ENCODE measurements at regions not wholly inside any gene's neighbourhood (a gene's known extent, or its start where the extent isn't known, plus 50 kb on each side); places are given as distances from the start of the nearest gene placed in this dataset.
A peak's percentile ranks its signal among the peaks of the same experiment; 100 is the strongest.

GRCh38 chr21:16169102-16169511, 439.3 kb downstream of the USP25 start:
- H3K4me3 ChIP-seq (replicated peaks; ENCODE audit: low read depth, low read length): no peak overlapping the region
- TF ChIP-seq CTCF (IDR thresholded peaks at IDR 0.05; ENCODE audit: low read length, missing control alignments): no peak
- peak; percentile 9 for DNase-seq (ENCODE audit: low read depth)

GRCh38 chr21:16169779-16170178, 440.0 kb downstream of the USP25 start:
- DNase-seq (ENCODE audit: low read depth): no peak
- no peak for TF ChIP-seq CTCF (IDR thresholded peaks at IDR 0.05; ENCODE audit: low read length, missing control alignments)
- no peak overlapping the region for H3K4me3 ChIP-seq (replicated peaks; ENCODE audit: low read depth, low read length)

GRCh38 chr21:16176570-16176969, 446.8 kb downstream of the USP25 start:
- no peak for DNase-seq (ENCODE audit: low read depth)
- no peak for TF ChIP-seq CTCF (IDR thresholded peaks at IDR 0.05; ENCODE audit: low read length, missing control alignments)
- no peak overlapping the region for H3K4me3 ChIP-seq (replicated peaks; ENCODE audit: low read depth, low read length)

GRCh38 chr21:16177532-16177931, 447.8 kb downstream of the USP25 start:
- no peak overlapping the region for H3K4me3 ChIP-seq (replicated peaks; ENCODE audit: low read depth, low read length)
- DNase-seq (ENCODE audit: low read depth): no peak
- TF ChIP-seq CTCF (IDR thresholded peaks at IDR 0.05; ENCODE audit: low read length, missing control alignments): no peak

GRCh38 chr21:16179773-16180172, 450.0 kb downstream of the USP25 start:
- H3K4me3 ChIP-seq (replicated peaks; ENCODE audit: low read depth, low read length): no peak overlapping the region
- DNase-seq (ENCODE audit: low read depth): no peak
- no peak for TF ChIP-seq CTCF (IDR thresholded peaks at IDR 0.05; ENCODE audit: low read length, missing control alignments)

DNA sequence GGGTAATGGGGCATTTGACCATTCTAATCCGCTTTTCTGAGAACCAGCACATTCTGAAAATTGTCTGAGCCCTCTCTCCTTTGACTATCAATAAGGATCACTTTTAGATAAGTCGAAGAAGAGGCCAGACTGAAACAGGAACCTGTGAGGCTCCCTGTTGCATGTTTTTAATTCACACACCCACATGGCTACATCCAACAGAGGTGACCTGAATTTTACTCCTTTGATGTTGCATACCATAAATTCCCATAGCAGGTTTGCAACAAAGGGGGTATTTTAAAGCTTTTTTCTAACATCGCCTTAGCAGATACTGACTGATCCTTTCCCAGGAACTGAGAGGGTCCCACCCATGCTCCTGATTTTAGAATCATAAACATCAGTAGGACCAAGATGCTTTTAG, 450.8 kb downstream of the USP25 start:
- TF ChIP-seq CTCF (IDR thresholded peaks at IDR 0.05; ENCODE audit: low read length, missing control alignments): no peak

GRCh38 chr21:16181018-16181417, 451.2 kb downstream of the USP25 start:
- peak; percentile 46 for DNase-seq (ENCODE audit: low read depth)
- H3K4me3 ChIP-seq (replicated peaks; ENCODE audit: low read depth, low read length): no peak overlapping the region
- no peak for TF ChIP-seq CTCF (IDR thresholded peaks at IDR 0.05; ENCODE audit: low read length, missing control alignments)

More for the DNA sequence above, 450.8 kb downstream of the USP25 start:
- no peak overlapping the region for H3K4me3 ChIP-seq (replicated peaks; ENCODE audit: low read depth, low read length)
- no peak for DNase-seq (ENCODE audit: low read depth)

Data from fibroblast of pulmonary artery (primary cell).